Memory B cell (primary cell): ENCODE measurements at regions not wholly inside any gene's neighbourhood (a gene's known extent, or its start where the extent isn't known, plus 50 kb on each side); places are given as distances from the start of the nearest gene placed in this dataset.

Experiments used
- ATAC-seq: fragments of 150-1000 bp; cut with Tn5 transposase; 2 replicates; pipeline ENCODE4 v1.10.0; 2021; ENCODE audit warnings: low read depth, mild to moderate bottlenecking, moderate library complexity
- DNase-seq, 2 donors: peaks; one replicate each; pipeline ENCODE4 v3.0.0; 2022; ENCODE audit warnings: low spot score in 2 of 2
- H3K27ac Mint-ChIP-seq: one replicate; pipeline ENCODE4 v1.8.0; 2022; ENCODE audit warnings: mild to moderate bottlenecking, moderate library complexity, mixed read lengths
- H3K27me3 Mint-ChIP-seq: one replicate; pipeline ENCODE4 v1.8.0; 2022; ENCODE audit warnings: mixed read lengths
- H3K36me3 Mint-ChIP-seq: one replicate; pipeline ENCODE4 v1.8.0; 2022; ENCODE audit warnings: mild to moderate bottlenecking, mixed read lengths
- H3K4me1 Mint-ChIP-seq: one replicate; pipeline ENCODE4 v1.8.0; 2022; ENCODE audit warnings: mixed read lengths
- H3K4me3 Mint-ChIP-seq: one replicate; pipeline ENCODE4 v1.8.0; 2022; ENCODE audit warnings: mild to moderate bottlenecking, moderate library complexity, mixed read lengths
- H3K9me3 Mint-ChIP-seq: one replicate; pipeline ENCODE4 v1.8.0; 2022; ENCODE audit warnings: mixed read lengths

DNA sequence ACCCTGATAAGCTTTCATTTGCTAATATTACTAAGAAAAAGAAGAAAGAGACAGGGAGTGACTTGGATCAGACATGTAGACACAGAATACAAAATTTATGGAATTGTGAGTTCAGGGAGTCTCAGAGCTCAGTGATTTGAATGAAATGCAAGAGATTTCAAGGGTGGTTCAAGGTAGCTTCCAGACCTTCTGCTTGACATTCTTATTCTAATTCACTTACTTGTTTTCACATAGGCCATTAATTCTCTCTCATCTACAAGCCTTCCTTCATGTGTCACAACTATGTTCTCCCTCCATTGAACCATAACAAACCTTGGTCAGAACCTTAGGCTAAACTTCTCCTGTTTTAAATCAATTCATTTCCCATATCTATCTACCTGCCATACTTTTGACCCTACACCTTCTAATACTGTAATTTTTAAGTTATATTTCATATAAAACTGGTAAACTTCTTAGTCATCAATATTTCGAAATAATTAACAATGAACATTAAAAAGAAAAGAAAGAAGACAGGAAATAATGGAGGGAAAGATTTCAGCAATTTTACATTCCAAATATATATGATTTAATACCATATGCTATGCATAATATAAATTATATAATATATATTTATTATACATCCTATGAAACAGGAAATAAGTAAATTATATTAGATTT lies 139.2 kb upstream of the PDE1A start:
- H3K9me3 Mint-ChIP-seq, result peaks cover 3% of the 10 kb centered on the region
- no peaks in the 10 kb centered on the region for H3K4me1 Mint-ChIP-seq
- DNase-seq (no peak), ATAC-seq (no peak)
- H3K27ac Mint-ChIP-seq, result no peak overlapping the region
- peaks cover 1% of the 10 kb centered on the region for H3K27me3 Mint-ChIP-seq
- H3K4me3 Mint-ChIP-seq, result no peak overlapping the region
- H3K36me3 Mint-ChIP-seq, result no peaks in the 10 kb centered on the region

GRCh38 chr2:182573553-182573952 lies 142.5 kb upstream of the DNAJC10 start:
- H3K36me3 Mint-ChIP-seq, result no peaks in the 10 kb centered on the region
- no peak for DNase-seq

DNA sequence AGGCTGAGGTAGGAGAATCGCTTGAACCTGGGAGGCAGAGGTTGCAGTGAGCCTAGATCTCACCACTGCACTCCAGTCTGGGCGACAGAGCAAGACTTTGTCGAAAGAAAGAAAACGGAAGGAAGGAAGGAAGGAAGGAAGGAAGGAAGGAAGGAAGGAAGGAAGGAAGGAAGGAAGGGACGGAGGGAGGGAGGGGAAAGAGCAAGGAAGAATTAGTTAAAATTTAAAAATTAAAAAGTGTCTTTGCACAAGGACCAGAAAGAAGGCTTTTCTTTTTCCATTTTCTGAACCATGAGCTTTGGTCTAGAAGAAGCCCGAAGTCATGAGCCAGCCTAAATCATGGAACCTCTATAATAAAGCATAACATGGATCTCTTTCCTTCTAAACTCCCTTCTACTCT lies 138.2 kb upstream of the DNAJC10 start:
- DNase-seq (no peak), ATAC-seq (no peak)
- Mint-ChIP-seq H3K36me3 (no peaks in the 10 kb centered on the region), H3K27ac (no peak overlapping the region), H3K4me3 (no peak overlapping the region), H3K9me3 (no peaks in the 10 kb centered on the region), H3K27me3 (peaks cover 8% of the 10 kb centered on the region), H3K4me1 (no peaks in the 10 kb centered on the region)

More at GRCh38 chr2:182573553-182573952, 142.5 kb upstream of the DNAJC10 start:
- ATAC-seq, result no peak
- Mint-ChIP-seq H3K4me3 (no peak overlapping the region), H3K27ac (no peak overlapping the region), H3K9me3 (no peaks in the 10 kb centered on the region), H3K27me3 (peaks cover 6% of the 10 kb centered on the region), H3K4me1 (no peaks in the 10 kb centered on the region)

DNA sequence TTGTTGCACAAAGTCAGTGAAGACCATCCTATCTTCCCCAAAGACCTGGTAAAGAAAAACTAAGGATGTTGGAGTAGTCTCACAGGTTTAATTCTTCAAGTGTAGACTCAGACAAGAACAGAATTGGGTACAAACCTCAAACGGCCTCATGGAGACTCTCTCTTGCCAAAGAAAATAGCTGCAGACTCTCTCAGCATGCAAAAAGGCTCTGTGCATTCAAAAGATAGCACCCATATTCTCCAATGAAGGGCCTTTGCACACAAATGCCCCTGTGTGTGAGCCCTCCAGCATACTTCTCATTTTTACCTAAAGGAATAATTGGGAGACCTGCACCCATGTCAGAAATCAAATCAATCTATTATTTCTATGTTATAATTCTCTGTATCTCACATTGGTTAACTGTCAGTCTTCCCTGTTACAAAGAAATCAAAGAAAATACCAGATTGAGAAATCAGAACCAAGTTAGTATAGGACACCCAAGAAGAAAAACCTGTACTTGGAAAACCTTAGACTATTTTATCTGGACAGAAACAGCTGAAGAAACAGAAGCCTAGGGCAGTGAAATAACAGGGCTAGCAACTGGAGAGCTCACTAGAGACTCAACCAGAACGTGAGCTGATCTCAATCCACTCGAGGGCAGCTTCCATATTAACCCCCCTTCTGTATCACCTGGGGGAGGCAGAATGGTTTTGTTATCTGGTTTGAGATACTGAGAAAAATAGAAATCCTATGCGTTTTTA lies 134.7 kb upstream of the DNAJC10 start:
- Mint-ChIP-seq H3K9me3 (no peaks in the 10 kb centered on the region), H3K27ac (no peak overlapping the region), H3K4me3 (no peak overlapping the region), H3K4me1 (no peaks in the 10 kb centered on the region), H3K27me3 (peaks cover 5% of the 10 kb centered on the region), H3K36me3 (no peaks in the 10 kb centered on the region)
- DNase-seq (no peak), ATAC-seq (no peak)

- Mint-ChIP-seq H3K9me3 (no peaks in the 10 kb centered on the region), H3K4me3 (no peak overlapping the region), H3K27ac (no peak overlapping the region), H3K36me3 (no peaks in the 10 kb centered on the region), H3K27me3 (peaks cover 10% of the 10 kb centered on the region), H3K4me1 (no peaks in the 10 kb centered on the region)
- DNase-seq, result no peak
- ATAC-seq, result no peak
Observed at GRCh38 chr2:182584462-182584861, 131.6 kb upstream of the DNAJC10 start.

GRCh38 chr2:182585001-182585400 lies 131.1 kb upstream of the DNAJC10 start:
- Mint-ChIP-seq H3K4me1 (no peaks in the 10 kb centered on the region), H3K4me3 (no peak overlapping the region), H3K27ac (no peak overlapping the region), H3K27me3 (peaks cover 10% of the 10 kb centered on the region), H3K36me3 (no peaks in the 10 kb centered on the region), H3K9me3 (no peaks in the 10 kb centered on the region)
- DNase-seq (no peak), ATAC-seq (no peak)

DNA sequence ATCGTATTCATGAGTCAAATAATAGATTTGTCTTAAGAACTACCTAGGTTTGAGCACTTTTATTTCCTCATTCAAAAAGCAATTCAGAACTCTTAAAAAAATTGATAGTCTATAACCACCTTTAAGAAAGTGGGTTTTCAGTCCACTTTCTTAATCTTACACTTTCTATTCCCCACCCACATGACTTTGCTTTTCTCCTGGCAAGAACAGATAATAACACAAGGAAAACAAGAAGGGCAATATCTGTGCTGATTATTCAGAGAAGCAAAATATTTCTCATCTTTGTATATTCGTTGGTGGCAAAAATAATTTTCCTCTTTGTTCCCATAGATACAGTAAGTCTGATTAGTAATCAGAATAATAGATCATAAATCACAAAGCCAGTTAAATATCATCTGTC lies 130.6 kb upstream of the DNAJC10 start:
- H3K36me3 Mint-ChIP-seq, result no peaks in the 10 kb centered on the region
- H3K27me3 Mint-ChIP-seq, result peaks cover 10% of the 10 kb centered on the region
- no peaks in the 10 kb centered on the region for H3K9me3 Mint-ChIP-seq
- no peak overlapping the region for H3K27ac Mint-ChIP-seq
- no peak overlapping the region for H3K4me3 Mint-ChIP-seq
- no peak for ATAC-seq
- no peak for DNase-seq
- H3K4me1 Mint-ChIP-seq, result no peaks in the 10 kb centered on the region

DNA sequence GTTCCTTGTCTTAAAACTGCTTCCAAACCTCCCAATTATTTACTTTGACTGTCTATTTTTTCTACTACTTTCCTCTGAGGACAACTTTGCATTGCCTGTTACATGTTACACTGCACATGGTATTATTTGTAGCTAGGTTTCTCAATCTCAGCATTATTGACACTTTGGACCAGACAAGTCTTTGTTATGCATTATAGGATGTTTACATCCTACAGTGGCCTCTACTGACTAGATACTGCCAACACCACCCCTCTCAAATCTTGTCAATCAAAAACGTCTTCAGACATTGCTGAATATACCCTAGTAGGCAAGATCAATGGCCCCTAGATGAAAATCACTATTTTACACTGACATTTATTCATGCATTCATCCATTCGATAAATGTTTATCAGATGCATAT lies 129.6 kb upstream of the DNAJC10 start:
- peaks cover 10% of the 10 kb centered on the region for H3K27me3 Mint-ChIP-seq
- DNase-seq, result no peak
- H3K4me3 Mint-ChIP-seq, result no peak overlapping the region
- no peak overlapping the region for H3K27ac Mint-ChIP-seq
- H3K9me3 Mint-ChIP-seq, result no peaks in the 10 kb centered on the region
- H3K4me1 Mint-ChIP-seq, result no peaks in the 10 kb centered on the region
- ATAC-seq, result no peak
- H3K36me3 Mint-ChIP-seq, result no peaks in the 10 kb centered on the region

GRCh38 chr2:182587831-182588230 lies 128.2 kb upstream of the DNAJC10 start:
- Mint-ChIP-seq H3K27ac (no peak overlapping the region), H3K36me3 (no peaks in the 10 kb centered on the region), H3K9me3 (no peaks in the 10 kb centered on the region), H3K27me3 (peaks cover 8% of the 10 kb centered on the region), H3K4me3 (no peak overlapping the region), H3K4me1 (no peaks in the 10 kb centered on the region)
- no peak for ATAC-seq
- DNase-seq, result no peak

GRCh38 chr2:182589121-182589520 lies 126.9 kb upstream of the DNAJC10 start:
- no peak overlapping the region for H3K4me3 Mint-ChIP-seq
- H3K36me3 Mint-ChIP-seq, result no peaks in the 10 kb centered on the region
- no peaks in the 10 kb centered on the region for H3K9me3 Mint-ChIP-seq

DNA sequence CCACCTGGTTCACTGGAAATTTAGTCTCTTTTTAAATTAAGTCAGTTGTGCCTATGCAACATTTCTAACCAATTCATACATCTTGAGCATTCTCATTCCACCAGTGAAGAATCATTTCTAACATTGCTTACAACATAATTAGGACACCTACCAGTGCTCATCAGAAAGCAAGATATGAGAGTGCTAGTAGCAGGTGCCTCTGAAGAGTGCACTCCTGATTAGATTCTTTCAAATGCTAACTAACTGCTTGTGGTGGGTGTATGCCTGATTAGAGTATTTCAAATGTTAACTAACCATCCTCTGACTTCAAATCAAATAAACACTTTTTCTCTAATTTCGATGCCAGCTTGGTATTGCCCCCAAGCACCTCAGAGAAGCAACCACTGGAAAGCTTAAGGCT lies 124.3 kb upstream of the DNAJC10 start:
- H3K9me3 Mint-ChIP-seq, result no peaks in the 10 kb centered on the region
- H3K36me3 Mint-ChIP-seq, result no peaks in the 10 kb centered on the region
- ATAC-seq (no peak), DNase-seq (no peak)
- no peak overlapping the region for H3K27ac Mint-ChIP-seq
- H3K27me3 Mint-ChIP-seq, result peaks cover 9% of the 10 kb centered on the region
- no peak overlapping the region for H3K4me3 Mint-ChIP-seq
- H3K4me1 Mint-ChIP-seq, result no peaks in the 10 kb centered on the region

More at GRCh38 chr2:182589121-182589520, 126.9 kb upstream of the DNAJC10 start:
- no peaks in the 10 kb centered on the region for H3K4me1 Mint-ChIP-seq
- no peak overlapping the region for H3K27ac Mint-ChIP-seq
- peaks cover 8% of the 10 kb centered on the region for H3K27me3 Mint-ChIP-seq
- DNase-seq, result no peak
- no peak for ATAC-seq

DNA sequence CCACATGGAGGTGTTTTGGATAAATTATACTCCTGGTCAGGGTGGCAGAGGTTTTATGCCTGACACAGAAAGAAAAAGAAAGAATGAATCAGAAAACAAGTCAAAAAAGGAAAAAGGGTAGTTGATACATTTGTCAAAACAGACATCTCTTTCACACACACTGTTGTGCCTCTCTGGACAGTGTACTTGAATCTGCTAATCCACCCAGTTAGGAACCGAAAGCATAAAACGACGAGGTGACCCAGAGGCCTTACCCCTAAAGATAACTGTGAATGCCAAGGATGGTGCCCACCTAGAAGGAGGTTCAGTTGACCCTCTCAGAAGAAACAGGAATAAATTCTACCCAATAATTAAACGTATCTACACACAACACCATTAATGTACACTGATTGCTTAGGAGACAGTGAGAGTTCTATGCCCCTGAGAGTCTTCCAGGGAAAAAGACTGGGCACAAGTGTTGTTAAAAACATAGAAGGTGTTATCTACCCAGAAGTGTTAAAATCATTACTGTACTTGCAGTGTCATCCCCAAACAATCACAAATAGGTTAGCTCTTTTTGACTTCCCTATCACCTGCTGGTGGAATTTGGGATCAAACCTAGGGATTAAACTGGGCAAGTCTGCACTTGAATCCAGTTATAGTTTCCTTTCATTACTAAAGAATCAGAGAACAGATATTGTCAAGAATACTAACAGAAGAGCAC lies 123.2 kb upstream of the DNAJC10 start:
- Mint-ChIP-seq H3K27ac (no peak overlapping the region), H3K27me3 (peaks cover 12% of the 10 kb centered on the region), H3K4me1 (no peaks in the 10 kb centered on the region), H3K9me3 (no peaks in the 10 kb centered on the region), H3K4me3 (no peak overlapping the region), H3K36me3 (no peaks in the 10 kb centered on the region)
- no peak for ATAC-seq
- no peak for DNase-seq

GRCh38 chr2:182593394-182593975 lies 122.6 kb upstream of the DNAJC10 start:
- Mint-ChIP-seq H3K4me1 (no peaks in the 10 kb centered on the region), H3K36me3 (no peaks in the 10 kb centered on the region), H3K27ac (no peak overlapping the region), H3K27me3 (peaks cover 12% of the 10 kb centered on the region), H3K9me3 (no peaks in the 10 kb centered on the region), H3K4me3 (no peak overlapping the region)
- DNase-seq (no peak), ATAC-seq (no peak)

DNA sequence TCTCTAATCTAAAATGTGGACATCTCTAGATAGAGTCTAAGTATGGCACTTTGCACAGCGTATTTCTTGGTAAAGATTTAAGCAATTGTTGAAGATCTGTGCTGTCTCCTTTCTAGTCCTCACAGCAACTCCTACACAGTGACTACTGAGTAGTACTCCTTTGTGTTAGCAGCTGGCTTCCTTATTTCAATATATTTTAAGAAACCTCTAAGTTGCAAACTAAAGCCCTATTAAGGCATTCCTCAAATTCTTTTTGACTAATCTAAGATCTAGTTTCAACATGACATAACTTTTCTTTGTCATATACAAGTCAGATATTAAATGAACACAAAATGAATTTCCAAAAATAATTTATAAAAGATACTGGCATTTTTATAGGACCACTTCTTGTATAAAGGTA lies 121.8 kb upstream of the DNAJC10 start:
- Mint-ChIP-seq H3K27me3 (peaks cover 10% of the 10 kb centered on the region), H3K36me3 (no peaks in the 10 kb centered on the region), H3K4me3 (no peak overlapping the region), H3K27ac (no peak overlapping the region), H3K9me3 (no peaks in the 10 kb centered on the region), H3K4me1 (no peaks in the 10 kb centered on the region)
- ATAC-seq (no peak), DNase-seq (no peak)
